GM23248 (cell line): ENCODE measurements at regions not wholly inside any gene's neighbourhood (a gene's known extent, or its start where the extent isn't known, plus 50 kb on each side); places are given as distances from the start of the nearest gene placed in this dataset.

ENCODE experiments used
- EZH2 ChIP-seq: fragments of 200-600 bp; sonication (generic); IDR thresholded peaks from 2 replicates; pipeline ENCODE4 v1.6.1; 2018; ENCODE audit warnings: antibody characterized with exemption, mild to moderate bottlenecking; ENCODE audit not compliant: insufficient read depth, poor library complexity, severe bottlenecking
- EZH2phosphoT487 ChIP-seq: fragments of 200-600 bp; sonication (generic); IDR thresholded peaks from 2 replicates; pipeline ENCODE4 v1.6.1; 2018; ENCODE audit warnings: antibody characterized with exemption, moderate library complexity, mild to moderate bottlenecking, low read depth; ENCODE audit not compliant: insufficient read depth

GRCh38 chr6:54588176-54588575 lies 258.4 kb upstream of the FAM83B start:
- TF ChIP-seq EZH2phosphoT487 = no peak
- no peak for TF ChIP-seq EZH2
